Endothelial cell of umbilical vein (primary cell): ENCODE measurements at regions not wholly inside any gene's neighbourhood (a gene's known extent, or its start where the extent isn't known, plus 50 kb on each side); places are given as distances from the start of the nearest gene placed in this dataset.

Experiments
- BruUV-seq: library from RNA; stranded (reverse); fragments of 400-500 nt; replicated peaks from 2 replicates; lab custom pipeline; 2021; lab: Mats Ljungman, UMichigan
- CTCF ChIA-PET: fragments of 300-600, 350-600 bp; sonication (Branson Sonifier 250); formaldehyde crosslinking; loops from one replicate; lab custom pipeline; 2021; ENCODE audit warnings: antibody characterized with exemption, inconsistent platforms; lab: Charles Lee
- POLR2A ChIA-PET: fragments of 300-600, 350-600 bp; sonication (Branson Sonifier 250); formaldehyde crosslinking; loops from one replicate; lab custom pipeline; 2021; ENCODE audit warnings: antibody characterized with exemption, inconsistent platforms; lab: Charles Lee
- DNase-seq: peaks from one replicate; pipeline ENCODE4 v3.0.0-alpha.2; 2011; ENCODE audit warnings: low read depth, low spot score
- FAIRE-seq: peaks from 2 replicates; lab custom pipeline; 2011; peaks lifted over from hg19 to GRCh38; lab: Jason Lieb, UNC
- H2AFZ ChIP-seq: 2 replicates; pipeline ENCODE4 v1.6.0; 2012; ENCODE audit warnings: low read depth, low read length, control low read depth, inconsistent platforms
- H3K27ac ChIP-seq: 2 replicates; pipeline ENCODE4 v1.5.1; 2011; ENCODE audit warnings: low read depth, mild to moderate bottlenecking, control low read depth, low read length, moderate library complexity; ENCODE audit not compliant: insufficient read depth
- H3K27me3 ChIP-seq, 2 experiments: 2 replicates each; pipeline versions ENCODE4 v1.6.0 to v1.6.1; 2011; ENCODE audit warnings: low read length in 2 of 2, mixed read lengths in 1 of 2; ENCODE audit not compliant: control insufficient read depth in 2 of 2, insufficient read depth in 2 of 2
- H3K36me3 ChIP-seq, 2 experiments: 2 replicates in 1 of 2; 3 replicates in 1 of 2; pipeline ENCODE4 v1.5.1; 2011; ENCODE audit warnings: low read length in 2 of 2, mild to moderate bottlenecking in 1 of 2, moderate library complexity in 1 of 2; ENCODE audit not compliant: control insufficient read depth in 2 of 2, insufficient read depth in 2 of 2; ENCODE audit errors: extremely low read depth in 1 of 2
- H3K4me1 ChIP-seq: 3 replicates; pipeline ENCODE4 v1.5.1; 2011; ENCODE audit warnings: mild to moderate bottlenecking, low read length; ENCODE audit not compliant: control insufficient read depth, insufficient read depth; ENCODE audit errors: extremely low read depth
- H3K4me2 ChIP-seq: 2 replicates; pipeline ENCODE4 v1.6.1; 2011; ENCODE audit warnings: low read length, control low read depth, mixed read lengths; ENCODE audit not compliant: insufficient read depth
- H3K4me3 ChIP-seq, 3 experiments: fragments of 200-600 bp in 1 of 3; sonication (generic), shearing (Covaris generic) in 1 of 3; replicated peaks in 1 of 3; 2 replicates each; pipeline ENCODE4 v1.5.1; 2011 to 2016; ENCODE audit warnings: control low read depth in 3 of 3, low read length in 3 of 3, mild to moderate bottlenecking in 2 of 3, inconsistent platforms in 1 of 3, low read depth in 1 of 3, moderate library complexity in 1 of 3; ENCODE audit not compliant: insufficient read depth in 1 of 3
- H3K79me2 ChIP-seq: 2 replicates; pipeline ENCODE4 v1.6.0; 2012; ENCODE audit warnings: low read length, inconsistent platforms; ENCODE audit not compliant: control insufficient read depth, insufficient read depth
- H3K9ac ChIP-seq: replicated peaks from 2 replicates; pipeline ENCODE3; 2011; ENCODE audit warnings: low read length, control low read depth; ENCODE audit not compliant: insufficient read depth; ENCODE audit errors: extremely low read depth
- H3K9me1 ChIP-seq: replicated peaks from 3 replicates; pipeline ENCODE4 v1.6.0; 2011; ENCODE audit warnings: mild to moderate bottlenecking, low read length; ENCODE audit not compliant: control insufficient read depth, insufficient read depth; ENCODE audit errors: extremely low read depth
- H3K9me3 ChIP-seq: replicated peaks from 2 replicates; pipeline ENCODE4 v1.5.1; 2012; ENCODE audit warnings: low read length, inconsistent platforms; ENCODE audit not compliant: control insufficient read depth, insufficient read depth
- H4K20me1 ChIP-seq: replicated peaks from 2 replicates; pipeline ENCODE3; 2011; ENCODE audit warnings: mild to moderate bottlenecking, low read length; ENCODE audit not compliant: control insufficient read depth, insufficient read depth; ENCODE audit errors: extremely low read depth
- EZH2 ChIP-seq: IDR thresholded peaks from 2 replicates; pipeline ENCODE4 v1.6.1; 2012; ENCODE audit warnings: borderline replicate concordance, low read depth, mild to moderate bottlenecking, moderate library complexity, low read length, inconsistent platforms; ENCODE audit not compliant: severe bottlenecking
- FOS ChIP-seq: IDR thresholded peaks from 2 replicates; pipeline ENCODE4 v1.6.1; 2011; ENCODE audit warnings: mild to moderate bottlenecking, low read length, moderate library complexity, borderline replicate concordance; ENCODE audit not compliant: insufficient read depth
- GATA2 ChIP-seq: IDR thresholded peaks from 2 replicates; pipeline ENCODE4 v1.7.0; 2011; ENCODE audit warnings: low read depth, mild to moderate bottlenecking, moderate library complexity, mixed read lengths, low read length; ENCODE audit not compliant: insufficient read length, insufficient read depth
- JUN ChIP-seq: IDR thresholded peaks from 2 replicates; pipeline ENCODE4 v1.6.1; 2011; ENCODE audit warnings: borderline replicate concordance, low read depth; ENCODE audit not compliant: insufficient read length, insufficient read depth
- MYC ChIP-seq: IDR thresholded peaks from one replicate; pipeline ENCODE4 v1.6.1; 2011; ENCODE audit warnings: mild to moderate bottlenecking, low read depth, low read length
- POLR2A ChIP-seq: IDR thresholded peaks from 2 replicates; pipeline ENCODE4 v1.6.1; 2012; ENCODE audit warnings: low read depth, mild to moderate bottlenecking, control low read depth, low read length
- POLR2AphosphoS5 ChIP-seq: IDR thresholded peaks from 2 replicates; pipeline ENCODE4 v1.6.1; 2012; ENCODE audit warnings: low read depth, mild to moderate bottlenecking, control low read depth, low read length, moderate library complexity; ENCODE audit not compliant: insufficient read depth
- dilution Hi-C: fragments of 300-500 bp; cut with MboI; formaldehyde crosslinking; loops from one replicate; pipeline ENCODE4 v1.15.0; 2019; ENCODE audit warnings: low sequenced_read_pairs; ENCODE audit not compliant: extremely low pct_ligation_motif_present
- intact Hi-C: fragments of 100-400 bp; cut with micrococcal nuclease; formaldehyde crosslinking; loops from one replicate; pipeline ENCODE4 v1.10.0; 2022
- TF ChIP-seq, protein P1 (sequence below): IDR thresholded peaks from 2 replicates; pipeline ENCODE4 v1.6.1; 2011; ENCODE audit not compliant: insufficient read depth, insufficient read length
- TF ChIP-seq, protein P2 (sequence below), 2 donors: IDR thresholded peaks; 1 replicate in 1 of 2; 2 replicates in 1 of 2; pipeline ENCODE4 v1.5.1; 2011; ENCODE audit warnings: low read length in 2 of 2, mild to moderate bottlenecking in 2 of 2, moderate library complexity in 2 of 2, control low read depth in 1 of 2, inconsistent platforms in 1 of 2, low read depth in 1 of 2; ENCODE audit not compliant: insufficient read depth in 1 of 2; ENCODE audit errors: extremely low read depth in 1 of 2

DNA sequence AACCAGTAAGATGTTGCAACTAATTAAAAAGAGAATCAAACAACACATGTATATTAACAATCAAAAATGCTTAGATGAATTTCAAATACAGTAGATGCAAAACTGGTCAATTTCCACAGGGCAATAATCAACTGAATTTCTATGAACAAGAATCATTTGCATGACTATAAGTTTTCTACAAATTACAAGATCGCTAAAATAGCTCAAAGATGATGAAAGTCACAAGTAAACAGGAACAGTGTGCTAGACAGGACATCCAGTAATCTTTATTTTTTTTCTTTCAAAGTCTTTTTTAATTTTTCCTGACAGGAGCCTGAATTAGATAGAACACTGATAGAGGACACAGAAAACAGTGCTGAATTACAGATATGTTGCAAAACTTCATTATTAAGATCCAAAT is 608.2 kb upstream of the DAB2 start:
- no peak for TF ChIP-seq GATA2
- TF ChIP-seq JUN = no peak
- no peak for TF ChIP-seq POLR2AphosphoS5
- no peak for TF ChIP-seq POLR2A
- TF ChIP-seq, protein P1, sequence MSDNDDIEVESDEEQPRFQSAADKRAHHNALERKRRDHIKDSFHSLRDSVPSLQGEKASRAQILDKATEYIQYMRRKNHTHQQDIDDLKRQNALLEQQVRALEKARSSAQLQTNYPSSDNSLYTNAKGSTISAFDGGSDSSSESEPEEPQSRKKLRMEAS = no peak
- TF ChIP-seq EZH2 = no peak
- no peak for TF ChIP-seq FOS
- TF ChIP-seq MYC = no peak
- H3K4me1 ChIP-seq = no peaks in the 10 kb centered on the region
- no peaks in the 10 kb centered on the region for H3K9me3 ChIP-seq
- no peak overlapping the region for H3K27ac ChIP-seq
- dilution Hi-C loops = no loop called here
- BruUV-seq = no TSS peak
- intact Hi-C loops = no loop called here
- H3K27me3 ChIP-seq = no peaks in the 10 kb centered on the region
- H4K20me1 ChIP-seq = no peaks in the 10 kb centered on the region
- DNase-seq (no peak), FAIRE-seq (no peak)
- no peak overlapping the region for H2AFZ ChIP-seq
- H3K9me1 ChIP-seq = no peaks in the 10 kb centered on the region
- H3K9ac ChIP-seq = no peak overlapping the region
- no peaks in the 10 kb centered on the region for H3K36me3 ChIP-seq
- H3K4me2 ChIP-seq = no peak overlapping the region
- no peak overlapping the region for H3K4me3 ChIP-seq
- no peaks in the 10 kb centered on the region for H3K79me2 ChIP-seq
- CTCF ChIA-PET = interaction anchor here (1.1 kb wide), 1 partner anchor 9 kb away, joined by 4 read pairs; no protein-coding TSS in a partner anchor
- POLR2A ChIA-PET = no interaction called here

DNA sequence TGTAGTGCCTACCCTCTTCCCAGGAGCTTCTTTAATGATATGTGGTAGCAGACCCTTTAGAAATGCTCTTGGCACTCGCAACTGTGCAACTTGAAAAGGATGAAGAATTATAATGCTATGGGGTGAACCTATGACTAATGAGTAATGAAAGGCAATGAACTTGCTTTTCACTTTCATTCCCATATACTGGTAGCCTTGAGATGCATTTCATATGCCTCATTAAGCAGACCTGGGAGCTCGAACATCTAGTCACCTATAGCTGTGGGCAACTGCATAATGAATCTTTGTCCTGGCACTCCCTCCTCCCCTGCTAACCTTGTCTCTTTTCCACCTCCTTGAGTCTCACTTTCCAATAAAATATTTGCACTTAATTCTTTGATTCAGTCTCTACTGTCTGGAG is 605.9 kb upstream of the DAB2 start:
- ChIA-PET CTCF (no interaction called here), POLR2A (no interaction called here)
- no peak for DNase-seq
- TF ChIP-seq, protein P1 = no peak
- TF ChIP-seq POLR2AphosphoS5 (no peak), FOS (no peak), POLR2A (no peak), GATA2 (no peak), MYC (no peak), EZH2 (no peak), JUN (no peak)
- TF ChIP-seq, protein P2, sequence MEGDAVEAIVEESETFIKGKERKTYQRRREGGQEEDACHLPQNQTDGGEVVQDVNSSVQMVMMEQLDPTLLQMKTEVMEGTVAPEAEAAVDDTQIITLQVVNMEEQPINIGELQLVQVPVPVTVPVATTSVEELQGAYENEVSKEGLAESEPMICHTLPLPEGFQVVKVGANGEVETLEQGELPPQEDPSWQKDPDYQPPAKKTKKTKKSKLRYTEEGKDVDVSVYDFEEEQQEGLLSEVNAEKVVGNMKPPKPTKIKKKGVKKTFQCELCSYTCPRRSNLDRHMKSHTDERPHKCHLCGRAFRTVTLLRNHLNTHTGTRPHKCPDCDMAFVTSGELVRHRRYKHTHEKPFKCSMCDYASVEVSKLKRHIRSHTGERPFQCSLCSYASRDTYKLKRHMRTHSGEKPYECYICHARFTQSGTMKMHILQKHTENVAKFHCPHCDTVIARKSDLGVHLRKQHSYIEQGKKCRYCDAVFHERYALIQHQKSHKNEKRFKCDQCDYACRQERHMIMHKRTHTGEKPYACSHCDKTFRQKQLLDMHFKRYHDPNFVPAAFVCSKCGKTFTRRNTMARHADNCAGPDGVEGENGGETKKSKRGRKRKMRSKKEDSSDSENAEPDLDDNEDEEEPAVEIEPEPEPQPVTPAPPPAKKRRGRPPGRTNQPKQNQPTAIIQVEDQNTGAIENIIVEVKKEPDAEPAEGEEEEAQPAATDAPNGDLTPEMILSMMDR (IDR thresholded peaks at IDR 0.05; ENCODE audit: extremely low read depth in 1 of 2, insufficient read depth in 1 of 2, low read depth in 1 of 2, low read length in 2 of 2) = no peak
- Histone ChIP-seq H2AFZ (no peak overlapping the region), H3K4me3 (no peak overlapping the region), H3K9me1 (no peaks in the 10 kb centered on the region), H3K27ac (no peak overlapping the region), H4K20me1 (no peaks in the 10 kb centered on the region), H3K27me3 (no peaks in the 10 kb centered on the region), H3K9me3 (no peaks in the 10 kb centered on the region), H3K9ac (no peak overlapping the region), H3K4me2 (no peak overlapping the region), H3K4me1 (no peaks in the 10 kb centered on the region), H3K79me2 (no peaks in the 10 kb centered on the region), H3K36me3 (no peaks in the 10 kb centered on the region)
- dilution Hi-C loops (no loop called here), intact Hi-C loops (no loop called here)
- BruUV-seq = no TSS peak
- no peak for FAIRE-seq
